Activated CD4-positive, alpha-beta memory T cell treated with anti-CD3 and anti-CD28 coated beads, Interleukin-2, amount 10 ng/mL, durations not matched to agents 7 days and 5 days (primary cell): ENCODE measurements at regions not wholly inside any gene's neighbourhood (a gene's known extent, or its start where the extent isn't known, plus 50 kb on each side); places are given as distances from the start of the nearest gene placed in this dataset.

Experiments
- CTCF ChIA-PET: fragments of 350-600 bp; sonication (Branson Sonifier 250); formaldehyde crosslinking; loops from one replicate; lab custom pipeline; 2021; ENCODE audit warnings: antibody characterized with exemption, inconsistent platforms; lab: Charles Lee
- POLR2A ChIA-PET: fragments of 350-600 bp; sonication (Branson Sonifier 250); formaldehyde crosslinking; loops from one replicate; lab custom pipeline; 2021; ENCODE audit warnings: antibody characterized with exemption; lab: Charles Lee
- DNase-seq: peaks from one replicate; pipeline ENCODE4 v3.0.0-alpha.2; 2020
- H3K27ac Mint-ChIP-seq: one replicate; pipeline ENCODE4 v1.8.0; 2021; ENCODE audit warnings: mild to moderate bottlenecking, mixed read lengths
- H3K27me3 Mint-ChIP-seq: one replicate; pipeline ENCODE4 v1.8.0; 2021; ENCODE audit warnings: mixed read lengths
- H3K36me3 Mint-ChIP-seq: one replicate; pipeline ENCODE4 v1.8.0; 2021; ENCODE audit warnings: low read depth, mixed read lengths
- H3K4me1 Mint-ChIP-seq: one replicate; pipeline ENCODE4 v1.8.0; 2021; ENCODE audit warnings: mixed read lengths
- H3K4me3 Mint-ChIP-seq: one replicate; pipeline ENCODE4 v1.8.0; 2021; ENCODE audit warnings: mild to moderate bottlenecking, mixed read lengths
- H3K9me3 Mint-ChIP-seq: one replicate; pipeline ENCODE4 v1.8.0; 2021; ENCODE audit warnings: mixed read lengths

GRCh38 chr5:126365446-126366198, 57.6 kb upstream of the GRAMD2B start:
- ChIA-PET POLR2A (no interaction called here), CTCF (no interaction called here)
- Mint-ChIP-seq H3K27ac (no peak overlapping the region), H3K4me3 (no peak overlapping the region), H3K27me3 (no peaks in the 10 kb centered on the region), H3K36me3 (no peaks in the 10 kb centered on the region), H3K4me1 (no peaks in the 10 kb centered on the region), H3K9me3 (no peaks in the 10 kb centered on the region)
- DNase-seq = no peak

- POLR2A ChIA-PET = no interaction called here
- Mint-ChIP-seq H3K4me1 (no peaks in the 10 kb centered on the region), H3K27me3 (no peaks in the 10 kb centered on the region), H3K27ac (no peak overlapping the region), H3K4me3 (no peak overlapping the region), H3K36me3 (no peaks in the 10 kb centered on the region), H3K9me3 (no peaks in the 10 kb centered on the region)
- CTCF ChIA-PET = no interaction called here
- no peak for DNase-seq
Measured at GRCh38 chr5:126366199-126366560, 57.0 kb upstream of the GRAMD2B start.

GRCh38 chr5:126368239-126368812, 54.9 kb upstream of the GRAMD2B start:
- ChIA-PET POLR2A (interaction anchor here (0.6 to 1.1 kb wide), 2 partner anchors 81 to 206 kb away, joined by 3 read pairs; no protein-coding TSS in a partner anchor), CTCF (interaction anchor here (1.2 kb wide), 1 partner anchor 132 kb away, joined by 3 read pairs; no protein-coding TSS in a partner anchor)
- Mint-ChIP-seq H3K4me1 (peaks cover 2% of the 10 kb centered on the region), H3K9me3 (no peaks in the 10 kb centered on the region), H3K4me3 (no peak overlapping the region), H3K27me3 (no peaks in the 10 kb centered on the region), H3K27ac (no peak overlapping the region), H3K36me3 (no peaks in the 10 kb centered on the region)
- DNase-seq = no peak

GRCh38 chr5:126369083-126369482, 54.1 kb upstream of the GRAMD2B start:
- Mint-ChIP-seq H3K4me1 (peaks cover 9% of the 10 kb centered on the region), H3K9me3 (no peaks in the 10 kb centered on the region), H3K36me3 (no peaks in the 10 kb centered on the region), H3K27ac (no peak overlapping the region), H3K4me3 (no peak overlapping the region), H3K27me3 (no peaks in the 10 kb centered on the region)
- CTCF ChIA-PET = interaction anchor here (1.2 kb wide), 1 partner anchor 131 kb away, joined by 3 read pairs; no protein-coding TSS in a partner anchor
- POLR2A ChIA-PET = interaction anchor here (0.6 kb wide), 1 partner anchor 221 kb away, joined by 3 read pairs; no protein-coding TSS in a partner anchor
- no peak for DNase-seq

- H3K9me3 Mint-ChIP-seq = no peaks in the 10 kb centered on the region
- CTCF ChIA-PET = no interaction called here
Measured at GRCh38 chr5:126369995-126370731, 53.0 kb upstream of the GRAMD2B start.

GRCh38 chr5:126370796-126371718, 52.2 kb upstream of the GRAMD2B start:
- ChIA-PET CTCF (interaction anchor here (0.9 kb wide), 1 partner anchor 129 kb away, joined by 3 read pairs; no protein-coding TSS in a partner anchor), POLR2A (no interaction called here)
- no peaks in the 10 kb centered on the region for H3K9me3 Mint-ChIP-seq
- H3K27ac Mint-ChIP-seq = no peak overlapping the region
- H3K36me3 Mint-ChIP-seq = no peaks in the 10 kb centered on the region
- no peaks in the 10 kb centered on the region for H3K27me3 Mint-ChIP-seq
- no peak for DNase-seq
- H3K4me1 Mint-ChIP-seq = peaks cover 16% of the 10 kb centered on the region
- no peak overlapping the region for H3K4me3 Mint-ChIP-seq

More at GRCh38 chr5:126369995-126370731, 53.0 kb upstream of the GRAMD2B start:
- DNase-seq = no peak
- H3K27ac Mint-ChIP-seq = no peak overlapping the region
- H3K27me3 Mint-ChIP-seq = no peaks in the 10 kb centered on the region
- H3K4me1 Mint-ChIP-seq = peaks cover 16% of the 10 kb centered on the region
- POLR2A ChIA-PET = no interaction called here
- H3K36me3 Mint-ChIP-seq = no peaks in the 10 kb centered on the region
- no peak overlapping the region for H3K4me3 Mint-ChIP-seq

GRCh38 chr5:126373375-126374108, 49.7 kb upstream of the GRAMD2B start:
- Mint-ChIP-seq H3K36me3 (no peaks in the 10 kb centered on the region), H3K27me3 (no peaks in the 10 kb centered on the region), H3K27ac (peak overlapping the region; percentile 25), H3K9me3 (no peaks in the 10 kb centered on the region), H3K4me3 (no peak overlapping the region), H3K4me1 (peaks cover 16% of the 10 kb centered on the region)
- DNase-seq = no peak
- ChIA-PET CTCF (interaction anchor here (1.1 to 1.2 kb wide), 2 partner anchors 34 to 126 kb away, joined by 3 to 5 read pairs; no protein-coding TSS in a partner anchor), POLR2A (no interaction called here)
